Neural progenitor cell (in vitro differentiated cells): ENCODE measurements at regions not wholly inside any gene's neighbourhood (a gene's known extent, or its start where the extent isn't known, plus 50 kb on each side); places are given as distances from the start of the nearest gene placed in this dataset.

Experiments used
- EZH2 ChIP-seq: fragments of 200-600 bp; sonication (generic); IDR thresholded peaks from 2 replicates; pipeline ENCODE4 v1.6.1; 2017; ENCODE audit warnings: antibody characterized with exemption, mild to moderate bottlenecking, moderate library complexity
- EZH2phosphoT487 ChIP-seq: fragments of 200-600 bp; sonication (generic); IDR thresholded peaks from 2 replicates; pipeline ENCODE4 v1.6.1; 2017; ENCODE audit warnings: antibody characterized with exemption
- TF ChIP-seq, protein P1 (sequence below): fragments of 200-600 bp; sonication (generic); IDR thresholded peaks from 2 replicates; pipeline ENCODE4 v1.5.1; 2017; ENCODE audit warnings: antibody characterized with exemption, mild to moderate bottlenecking

DNA sequence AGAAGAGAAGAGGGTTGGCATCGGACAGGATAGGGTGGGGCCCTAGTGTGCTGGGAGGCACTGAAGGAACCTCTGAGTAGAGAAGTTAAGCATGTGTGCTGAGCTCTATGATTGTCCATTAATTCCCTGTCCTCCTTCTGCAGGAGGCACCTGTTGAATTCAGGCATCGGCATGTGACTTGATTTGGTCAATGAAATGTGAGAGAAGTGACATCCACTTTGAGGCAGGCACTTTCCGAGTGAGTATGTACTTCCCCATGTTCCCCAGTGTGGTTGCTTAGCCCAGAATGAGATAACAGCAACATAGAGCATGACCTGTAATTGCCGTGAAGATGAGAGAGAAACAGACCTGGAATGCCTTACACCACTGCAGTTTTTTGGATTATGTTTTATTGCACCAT lies 224.8 kb downstream of the RPLP1 start:
- TF ChIP-seq, protein P1, sequence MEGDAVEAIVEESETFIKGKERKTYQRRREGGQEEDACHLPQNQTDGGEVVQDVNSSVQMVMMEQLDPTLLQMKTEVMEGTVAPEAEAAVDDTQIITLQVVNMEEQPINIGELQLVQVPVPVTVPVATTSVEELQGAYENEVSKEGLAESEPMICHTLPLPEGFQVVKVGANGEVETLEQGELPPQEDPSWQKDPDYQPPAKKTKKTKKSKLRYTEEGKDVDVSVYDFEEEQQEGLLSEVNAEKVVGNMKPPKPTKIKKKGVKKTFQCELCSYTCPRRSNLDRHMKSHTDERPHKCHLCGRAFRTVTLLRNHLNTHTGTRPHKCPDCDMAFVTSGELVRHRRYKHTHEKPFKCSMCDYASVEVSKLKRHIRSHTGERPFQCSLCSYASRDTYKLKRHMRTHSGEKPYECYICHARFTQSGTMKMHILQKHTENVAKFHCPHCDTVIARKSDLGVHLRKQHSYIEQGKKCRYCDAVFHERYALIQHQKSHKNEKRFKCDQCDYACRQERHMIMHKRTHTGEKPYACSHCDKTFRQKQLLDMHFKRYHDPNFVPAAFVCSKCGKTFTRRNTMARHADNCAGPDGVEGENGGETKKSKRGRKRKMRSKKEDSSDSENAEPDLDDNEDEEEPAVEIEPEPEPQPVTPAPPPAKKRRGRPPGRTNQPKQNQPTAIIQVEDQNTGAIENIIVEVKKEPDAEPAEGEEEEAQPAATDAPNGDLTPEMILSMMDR = no peak
- TF ChIP-seq EZH2 = no peak
- no peak for TF ChIP-seq EZH2phosphoT487
